ENCODE measurements at regions not wholly inside any gene's neighbourhood (a gene's known extent, or its start where the extent isn't known, plus 50 kb on each side); places are given as distances from the start of the nearest gene placed in this dataset.
"Not testable (repeated sequence)": the region's sequence is repeated elsewhere in the genome, so short reads cannot be mapped to it uniquely, and the experiment has no call there.

- Histone ChIP-seq H3K27ac (ENCODE audit: low read length) (no peak overlapping the region), H3K27me3 (ENCODE audit: control insufficient read depth, insufficient read depth, low read length) (no peaks in the 10 kb centered on the region), H3K9me3 (ENCODE audit: control insufficient read depth, low read depth, low read length) (no peaks in the 10 kb centered on the region), H3K4me1 (ENCODE audit: control insufficient read depth, low read depth, low read length) (no peaks in the 10 kb centered on the region), H3K9ac (ENCODE audit: low read length) (no peak overlapping the region), H3K36me3 (ENCODE audit: control insufficient read depth, low read depth, low read length) (no peaks in the 10 kb centered on the region), H3K4me3 (ENCODE audit: low read length) (no peak overlapping the region)
Observed at GRCh38 chr1:163588796-163589195, 267.0 kb downstream of the NUF2 start.

- Histone ChIP-seq H3K36me3 (ENCODE audit: control insufficient read depth, low read depth, low read length) (no peaks in the 10 kb centered on the region), H3K4me1 (ENCODE audit: control insufficient read depth, low read depth, low read length) (no peaks in the 10 kb centered on the region), H3K9me3 (ENCODE audit: control insufficient read depth, low read depth, low read length) (no peaks in the 10 kb centered on the region)
Observed at GRCh38 chr1:163589735-163590134, 268.0 kb downstream of the NUF2 start.

GRCh38 chr1:163591131-163591530, 269.4 kb downstream of the NUF2 start:
- not testable (repeated sequence) for H3K9me3 ChIP-seq (ENCODE audit: control insufficient read depth, low read depth, low read length); H3K9ac ChIP-seq (ENCODE audit: low read length); H3K27ac ChIP-seq (ENCODE audit: low read length); H3K4me1 ChIP-seq (ENCODE audit: control insufficient read depth, low read depth, low read length); H3K4me3 ChIP-seq (ENCODE audit: low read length); H3K27me3 ChIP-seq (ENCODE audit: control insufficient read depth, insufficient read depth, low read length); H3K36me3 ChIP-seq (ENCODE audit: control insufficient read depth, low read depth, low read length)

More at GRCh38 chr1:163589735-163590134, 268.0 kb downstream of the NUF2 start:
- Histone ChIP-seq H3K27me3 (ENCODE audit: control insufficient read depth, insufficient read depth, low read length) (no peaks in the 10 kb centered on the region), H3K4me3 (ENCODE audit: low read length) (no peak overlapping the region), H3K27ac (ENCODE audit: low read length) (no peak overlapping the region), H3K9ac (ENCODE audit: low read length) (no peak overlapping the region)

- H3K4me3 ChIP-seq (ENCODE audit: low read length), result not testable (repeated sequence)
Observed at GRCh38 chr1:163592623-163593022, 270.9 kb downstream of the NUF2 start.

GRCh38 chr1:163596106-163596505, 274.4 kb downstream of the NUF2 start:
- peak overlapping the region; percentile 28 for H3K4me3 ChIP-seq (ENCODE audit: low read length)
- peak overlapping the region; percentile 56 for H3K9ac ChIP-seq (ENCODE audit: low read length)
- not testable (repeated sequence) for H3K9me3 ChIP-seq (ENCODE audit: control insufficient read depth, low read depth, low read length); H3K36me3 ChIP-seq (ENCODE audit: control insufficient read depth, low read depth, low read length); H3K27me3 ChIP-seq (ENCODE audit: control insufficient read depth, insufficient read depth, low read length)
- peak overlapping the region; percentile 94 for H3K27ac ChIP-seq (ENCODE audit: low read length)
- H3K4me1 ChIP-seq (ENCODE audit: control insufficient read depth, low read depth, low read length), result peaks cover 17% of the 10 kb centered on the region

More at GRCh38 chr1:163592623-163593022, 270.9 kb downstream of the NUF2 start:
- not testable (repeated sequence) for H3K9me3 ChIP-seq (ENCODE audit: control insufficient read depth, low read depth, low read length); H3K27ac ChIP-seq (ENCODE audit: low read length); H3K36me3 ChIP-seq (ENCODE audit: control insufficient read depth, low read depth, low read length); H3K27me3 ChIP-seq (ENCODE audit: control insufficient read depth, insufficient read depth, low read length); H3K9ac ChIP-seq (ENCODE audit: low read length)
- peaks cover 15% of the 10 kb centered on the region for H3K4me1 ChIP-seq (ENCODE audit: control insufficient read depth, low read depth, low read length)

- Histone ChIP-seq H3K27ac (ENCODE audit: low read length) (peak overlapping the region; percentile 94), H3K4me1 (ENCODE audit: control insufficient read depth, low read depth, low read length) (peaks cover 17% of the 10 kb centered on the region), H3K27me3 (ENCODE audit: control insufficient read depth, insufficient read depth, low read length) (no peaks in the 10 kb centered on the region), H3K36me3 (ENCODE audit: control insufficient read depth, low read depth, low read length) (no peaks in the 10 kb centered on the region), H3K9me3 (ENCODE audit: control insufficient read depth, low read depth, low read length) (peaks cover 6% of the 10 kb centered on the region), H3K9ac (ENCODE audit: low read length) (peak overlapping the region; percentile 56), H3K4me3 (ENCODE audit: low read length) (peak overlapping the region; percentile 28)
Observed at GRCh38 chr1:163596541-163597258, 274.9 kb downstream of the NUF2 start.

- no peak overlapping the region for H3K9ac ChIP-seq (ENCODE audit: low read length)
- H3K36me3 ChIP-seq (ENCODE audit: control insufficient read depth, low read depth, low read length), result no peaks in the 10 kb centered on the region
- no peak overlapping the region for H3K27ac ChIP-seq (ENCODE audit: low read length)
Observed at GRCh38 chr1:163604321-163604720, 282.6 kb downstream of the NUF2 start.

GRCh38 chr1:163604896-163605295, 283.1 kb downstream of the NUF2 start:
- Histone ChIP-seq H3K27me3 (ENCODE audit: control insufficient read depth, insufficient read depth, low read length) (no peaks in the 10 kb centered on the region), H3K36me3 (ENCODE audit: control insufficient read depth, low read depth, low read length) (no peaks in the 10 kb centered on the region), H3K9me3 (ENCODE audit: control insufficient read depth, low read depth, low read length) (no peaks in the 10 kb centered on the region), H3K4me1 (ENCODE audit: control insufficient read depth, low read depth, low read length) (no peaks in the 10 kb centered on the region), H3K4me3 (ENCODE audit: low read length) (no peak overlapping the region), H3K9ac (ENCODE audit: low read length) (no peak overlapping the region), H3K27ac (ENCODE audit: low read length) (no peak overlapping the region)

More at GRCh38 chr1:163604321-163604720, 282.6 kb downstream of the NUF2 start:
- Histone ChIP-seq H3K27me3 (ENCODE audit: control insufficient read depth, insufficient read depth, low read length) (no peaks in the 10 kb centered on the region), H3K4me1 (ENCODE audit: control insufficient read depth, low read depth, low read length) (no peaks in the 10 kb centered on the region), H3K4me3 (ENCODE audit: low read length) (no peak overlapping the region), H3K9me3 (ENCODE audit: control insufficient read depth, low read depth, low read length) (no peaks in the 10 kb centered on the region)

- Histone ChIP-seq H3K27ac (ENCODE audit: low read length) (no peak overlapping the region), H3K4me1 (ENCODE audit: control insufficient read depth, low read depth, low read length) (peaks cover 17% of the 10 kb centered on the region), H3K9ac (ENCODE audit: low read length) (no peak overlapping the region), H3K9me3 (ENCODE audit: control insufficient read depth, low read depth, low read length) (no peaks in the 10 kb centered on the region), H3K36me3 (ENCODE audit: control insufficient read depth, low read depth, low read length) (no peaks in the 10 kb centered on the region), H3K4me3 (ENCODE audit: low read length) (no peak overlapping the region), H3K27me3 (ENCODE audit: control insufficient read depth, insufficient read depth, low read length) (no peaks in the 10 kb centered on the region)
Observed at GRCh38 chr1:163608979-163609378, 287.2 kb downstream of the NUF2 start.

- no peak overlapping the region for H3K27ac ChIP-seq (ENCODE audit: low read length)
- H3K9ac ChIP-seq (ENCODE audit: low read length), result no peak overlapping the region
- H3K27me3 ChIP-seq (ENCODE audit: control insufficient read depth, insufficient read depth, low read length), result no peaks in the 10 kb centered on the region
- no peaks in the 10 kb centered on the region for H3K9me3 ChIP-seq (ENCODE audit: control insufficient read depth, low read depth, low read length)
- H3K4me1 ChIP-seq (ENCODE audit: control insufficient read depth, low read depth, low read length), result peaks cover 26% of the 10 kb centered on the region
- no peaks in the 10 kb centered on the region for H3K36me3 ChIP-seq (ENCODE audit: control insufficient read depth, low read depth, low read length)
- no peak overlapping the region for H3K4me3 ChIP-seq (ENCODE audit: low read length)
Observed at GRCh38 chr1:163609858-163610257, 288.1 kb downstream of the NUF2 start.

- no peak overlapping the region for H3K27ac ChIP-seq (ENCODE audit: low read length)
- H3K36me3 ChIP-seq (ENCODE audit: control insufficient read depth, low read depth, low read length), result no peaks in the 10 kb centered on the region
- no peaks in the 10 kb centered on the region for H3K27me3 ChIP-seq (ENCODE audit: control insufficient read depth, insufficient read depth, low read length)
- peaks cover 32% of the 10 kb centered on the region for H3K4me1 ChIP-seq (ENCODE audit: control insufficient read depth, low read depth, low read length)
- H3K9ac ChIP-seq (ENCODE audit: low read length), result no peak overlapping the region
- no peak overlapping the region for H3K4me3 ChIP-seq (ENCODE audit: low read length)
- H3K9me3 ChIP-seq (ENCODE audit: control insufficient read depth, low read depth, low read length), result no peaks in the 10 kb centered on the region
Observed at GRCh38 chr1:163610486-163610885, 288.7 kb downstream of the NUF2 start.

- H3K27me3 ChIP-seq (ENCODE audit: control insufficient read depth, insufficient read depth, low read length), result no peaks in the 10 kb centered on the region
- no peaks in the 10 kb centered on the region for H3K9me3 ChIP-seq (ENCODE audit: control insufficient read depth, low read depth, low read length)
- peaks cover 32% of the 10 kb centered on the region for H3K4me1 ChIP-seq (ENCODE audit: control insufficient read depth, low read depth, low read length)
- no peaks in the 10 kb centered on the region for H3K36me3 ChIP-seq (ENCODE audit: control insufficient read depth, low read depth, low read length)
- no peak overlapping the region for H3K4me3 ChIP-seq (ENCODE audit: low read length)
- H3K27ac ChIP-seq (ENCODE audit: low read length), result no peak overlapping the region
- no peak overlapping the region for H3K9ac ChIP-seq (ENCODE audit: low read length)
Observed at GRCh38 chr1:163614361-163614760, 292.6 kb downstream of the NUF2 start.

All from iPS-18a (cell line).